Caco-2 (cell line): ENCODE measurements at regions not wholly inside any gene's neighbourhood (a gene's known extent, or its start where the extent isn't known, plus 50 kb on each side); places are given as distances from the start of the nearest gene placed in this dataset.

Experiments
- BruUV-seq: library from RNA; stranded (reverse); fragments of 400-500 nt; replicated peaks from 2 replicates; lab custom pipeline; 2021; lab: Mats Ljungman, UMichigan
- CTCF ChIA-PET: fragments of 300-600 bp; sonication (Branson Sonifier 250); formaldehyde crosslinking; loops from one replicate; lab custom pipeline; 2022; ENCODE audit warnings: antibody characterized with exemption; lab: Charles Lee
- POLR2A ChIA-PET: fragments of 300-600 bp; sonication (Branson Sonifier 250); formaldehyde crosslinking; loops from one replicate; lab custom pipeline; 2022; ENCODE audit warnings: antibody characterized with exemption; lab: Charles Lee
- DNase-seq, 2 experiments: peaks; one replicate each; pipeline versions ENCODE4 v3.0.0 to v3.0.0-alpha.2; 2020 to 2022
- H3K27me3 ChIP-seq: replicated peaks from 2 replicates; pipeline ENCODE4 v1.6.0; 2011; ENCODE audit warnings: low read length; ENCODE audit not compliant: control insufficient read depth, insufficient read depth
- H3K36me3 ChIP-seq: 2 replicates; pipeline ENCODE4 v1.5.1; 2011; ENCODE audit warnings: low read length; ENCODE audit not compliant: control insufficient read depth, insufficient read depth
- H3K4me1 ChIP-seq: fragments of 250-450 bp; sonication (Bioruptor Pico); 2 replicates; pipeline ENCODE4 v1.5.1; 2020; ENCODE audit warnings: mild to moderate bottlenecking
- H3K4me3 ChIP-seq: 2 replicates; pipeline ENCODE4 v1.5.1; 2011; ENCODE audit warnings: low read depth, mild to moderate bottlenecking, control low read depth, low read length
- H3K9me3 ChIP-seq: fragments of 250-450 bp; sonication (Bioruptor Pico); 2 replicates; pipeline ENCODE4 v1.5.1; 2020; ENCODE audit warnings: mild to moderate bottlenecking, moderate library complexity
- H3K27ac Mint-ChIP-seq: one replicate; pipeline ENCODE4 v1.8.0; 2022; ENCODE audit warnings: mixed read lengths; ENCODE audit not compliant: unreplicated experiment
- H3K27me3 Mint-ChIP-seq: one replicate; pipeline ENCODE4 v1.8.0; 2022; ENCODE audit warnings: mixed read lengths; ENCODE audit not compliant: insufficient read depth, unreplicated experiment
- H3K36me3 Mint-ChIP-seq: one replicate; pipeline ENCODE4 v1.8.0; 2022; ENCODE audit warnings: mild to moderate bottlenecking, mixed read lengths; ENCODE audit not compliant: insufficient read depth, unreplicated experiment
- H3K4me1 Mint-ChIP-seq: one replicate; pipeline ENCODE4 v1.8.0; 2022; ENCODE audit warnings: low read depth, mixed read lengths; ENCODE audit not compliant: unreplicated experiment
- H3K4me3 Mint-ChIP-seq: one replicate; pipeline ENCODE4 v1.8.0; 2022; ENCODE audit warnings: mild to moderate bottlenecking, moderate library complexity, mixed read lengths; ENCODE audit not compliant: unreplicated experiment
- H3K9me3 Mint-ChIP-seq: one replicate; pipeline ENCODE4 v1.8.0; 2022; ENCODE audit warnings: mixed read lengths; ENCODE audit not compliant: unreplicated experiment
- CTCF ChIP-seq, 2 experiments: fragments of 200-600 bp in 1 of 2; IDR thresholded peaks; 1 replicate in 1 of 2; 2 replicates in 1 of 2; pipeline versions ENCODE4 v1.5.1 to v1.8.0; 2011 to 2022; ENCODE audit warnings: antibody characterized with exemption in 1 of 2, control low read depth in 1 of 2, inconsistent platforms in 1 of 2, low read depth in 1 of 2, low read length in 1 of 2, mild to moderate bottlenecking in 1 of 2, moderate library complexity in 1 of 2; ENCODE audit not compliant: insufficient read depth in 1 of 2, severe bottlenecking in 1 of 2, unreplicated experiment in 1 of 2
- intact Hi-C: fragments of 100-400 bp; cut with micrococcal nuclease; formaldehyde crosslinking; loops from one replicate; pipeline ENCODE4 v1.10.0; 2022; ENCODE audit not compliant: unreplicated experiment

DNA sequence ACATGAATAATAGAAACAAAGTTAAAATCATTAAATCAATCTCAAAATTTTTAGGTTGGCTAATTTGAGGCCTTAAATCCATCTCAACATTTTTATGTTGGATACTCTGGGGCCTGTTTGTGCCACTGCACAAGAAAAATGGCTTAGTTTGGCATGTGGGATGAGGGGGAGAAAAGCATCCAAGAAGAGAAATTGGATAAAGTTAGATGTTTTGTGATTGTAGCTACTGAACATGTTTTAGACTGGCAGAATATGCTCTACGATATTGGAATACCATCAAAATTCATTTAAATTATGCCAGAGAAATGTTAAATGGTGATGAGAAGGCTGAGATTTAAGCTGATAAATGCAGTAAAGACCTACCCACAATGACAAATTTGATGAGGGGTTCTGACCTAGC lies 376.9 kb downstream of the CXXC4 start:
- H3K27me3 ChIP-seq: no peaks in the 10 kb centered on the region
- ChIA-PET CTCF (no interaction called here), POLR2A (no interaction called here)
- DNase-seq: no peak
- Mint-ChIP-seq H3K4me1 (no peaks in the 10 kb centered on the region), H3K9me3 (peaks cover 11% of the 10 kb centered on the region), H3K36me3 (no peaks in the 10 kb centered on the region), H3K27me3 (no peaks in the 10 kb centered on the region), H3K27ac (no peak overlapping the region), H3K4me3 (no peak overlapping the region)
- no peak for TF ChIP-seq CTCF (IDR thresholded peaks at IDR 0.05; ENCODE audit: insufficient read depth in 1 of 2, low read depth in 1 of 2, low read length in 1 of 2, severe bottlenecking in 1 of 2, unreplicated experiment in 1 of 2)
- H3K4me3 ChIP-seq: no peak overlapping the region
- no peaks in the 10 kb centered on the region for H3K4me1 ChIP-seq
- intact Hi-C loops: no loop called here
- no peaks in the 10 kb centered on the region for H3K36me3 ChIP-seq
- no TSS peak for BruUV-seq
- H3K9me3 ChIP-seq: no peaks in the 10 kb centered on the region

DNA sequence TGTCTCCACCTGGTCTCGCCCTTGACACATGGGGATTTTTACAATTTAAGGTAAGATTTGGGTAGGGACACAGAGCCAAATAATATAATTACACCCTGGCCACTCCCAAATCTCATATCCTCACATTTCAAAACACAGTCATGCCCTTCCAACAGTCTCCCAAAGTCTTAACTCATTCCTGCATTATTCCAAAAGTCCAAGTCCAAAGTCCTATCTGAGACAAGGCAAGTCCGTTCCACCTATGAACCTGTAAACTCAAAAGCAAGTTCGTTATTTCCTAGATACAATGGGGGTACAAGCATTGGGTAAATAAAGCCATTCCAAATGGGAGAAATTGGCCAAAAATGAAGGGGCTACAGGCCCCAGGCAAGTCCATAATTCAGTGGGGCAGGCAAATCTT lies 380.8 kb downstream of the CXXC4 start:
- no peak overlapping the region for H3K4me3 Mint-ChIP-seq
- no peaks in the 10 kb centered on the region for H3K4me1 Mint-ChIP-seq
- no peak for TF ChIP-seq CTCF (IDR thresholded peaks at IDR 0.05; ENCODE audit: insufficient read depth in 1 of 2, low read depth in 1 of 2, low read length in 1 of 2, severe bottlenecking in 1 of 2, unreplicated experiment in 1 of 2)
- DNase-seq: no peak
- H3K9me3 Mint-ChIP-seq: peaks cover 11% of the 10 kb centered on the region
- no peaks in the 10 kb centered on the region for H3K27me3 Mint-ChIP-seq
- H3K27ac Mint-ChIP-seq: no peak overlapping the region
- no TSS peak for BruUV-seq
- H3K36me3 Mint-ChIP-seq: no peaks in the 10 kb centered on the region
- ChIA-PET POLR2A (no interaction called here), CTCF (no interaction called here)
- H3K27me3 ChIP-seq: no peaks in the 10 kb centered on the region
- H3K4me3 ChIP-seq: no peak overlapping the region
- no peaks in the 10 kb centered on the region for H3K9me3 ChIP-seq
- H3K36me3 ChIP-seq: no peaks in the 10 kb centered on the region
- intact Hi-C loops: no loop called here
- no peaks in the 10 kb centered on the region for H3K4me1 ChIP-seq

GRCh38 chr4:104099141-104099540 lies 379.4 kb upstream of the TACR3 start:
- Mint-ChIP-seq H3K4me1 (no peaks in the 10 kb centered on the region), H3K27me3 (no peaks in the 10 kb centered on the region), H3K27ac (no peak overlapping the region), H3K9me3 (peaks cover 40% of the 10 kb centered on the region), H3K36me3 (no peaks in the 10 kb centered on the region), H3K4me3 (no peak overlapping the region)
- no peak overlapping the region for H3K4me3 ChIP-seq
- intact Hi-C loops: no loop called here
- no peak for TF ChIP-seq CTCF (IDR thresholded peaks at IDR 0.05; ENCODE audit: insufficient read depth in 1 of 2, low read depth in 1 of 2, low read length in 1 of 2, severe bottlenecking in 1 of 2, unreplicated experiment in 1 of 2)
- DNase-seq: no peak
- H3K27me3 ChIP-seq: no peaks in the 10 kb centered on the region
- H3K36me3 ChIP-seq: no peaks in the 10 kb centered on the region
- ChIA-PET CTCF (no interaction called here), POLR2A (no interaction called here)
- peaks cover 6% of the 10 kb centered on the region; the same call in 1 of the 2 replicates for H3K9me3 ChIP-seq
- no peaks in the 10 kb centered on the region for H3K4me1 ChIP-seq
- no TSS peak for BruUV-seq
